ENCODE measurements at regions not wholly inside any gene's neighbourhood (a gene's known extent, or its start where the extent isn't known, plus 50 kb on each side); places are given as distances from the start of the nearest gene placed in this dataset.

DNA sequence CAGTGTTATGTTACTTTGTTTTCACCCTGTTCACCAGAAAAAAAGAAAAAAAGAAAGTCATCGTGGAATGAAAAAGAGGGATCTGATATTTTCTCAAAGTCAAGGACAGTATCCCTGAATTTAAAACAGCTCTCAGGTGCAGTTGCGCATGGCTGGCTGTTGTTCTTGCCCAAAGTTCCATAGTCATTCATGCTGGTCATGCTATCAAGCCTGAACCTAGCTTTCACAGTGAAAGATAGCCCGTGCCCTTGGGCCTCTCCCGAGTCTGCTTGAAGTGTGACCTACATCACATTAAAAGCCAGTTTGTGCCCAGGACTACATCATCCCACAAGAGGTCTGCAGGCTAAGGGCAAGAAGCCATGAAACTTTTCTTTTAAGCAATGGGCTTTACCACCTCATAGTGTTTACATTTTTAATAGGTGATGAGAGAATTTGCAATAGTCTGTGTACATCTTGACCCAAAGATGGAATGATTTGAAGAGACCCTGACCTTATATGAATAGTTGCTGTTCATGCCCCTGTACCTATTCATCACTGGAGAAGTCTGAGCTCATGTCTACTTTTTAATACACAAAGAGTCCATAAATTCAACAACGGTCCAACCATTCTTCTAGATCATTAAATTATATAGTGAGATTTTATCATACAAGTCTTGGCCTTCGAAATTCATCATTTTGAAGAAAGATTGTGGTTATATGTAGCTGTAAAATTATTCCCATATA lies 522.5 kb upstream of the MCTP2 start:
- DNase-seq = no peak

DNA sequence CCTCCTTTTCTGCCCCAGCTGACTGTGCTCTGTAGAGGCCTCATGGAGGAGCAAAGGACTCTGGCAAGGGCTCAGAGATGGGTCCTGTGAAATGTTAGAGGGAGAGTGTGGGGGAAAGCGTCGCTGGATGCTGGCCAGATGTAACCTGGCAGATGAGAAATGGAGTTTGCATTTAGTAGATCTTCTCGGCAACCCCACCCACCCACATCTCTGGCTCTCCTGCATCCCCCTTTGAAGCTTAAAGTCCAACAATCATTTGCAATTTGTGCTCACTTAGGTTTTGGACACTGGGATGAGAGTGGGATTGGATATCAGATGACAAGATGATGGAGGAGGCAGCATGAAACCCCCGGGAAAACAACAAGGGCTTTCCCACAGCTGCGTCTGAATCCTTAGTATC lies 523.6 kb upstream of the MCTP2 start:
- no peak for DNase-seq

DNA sequence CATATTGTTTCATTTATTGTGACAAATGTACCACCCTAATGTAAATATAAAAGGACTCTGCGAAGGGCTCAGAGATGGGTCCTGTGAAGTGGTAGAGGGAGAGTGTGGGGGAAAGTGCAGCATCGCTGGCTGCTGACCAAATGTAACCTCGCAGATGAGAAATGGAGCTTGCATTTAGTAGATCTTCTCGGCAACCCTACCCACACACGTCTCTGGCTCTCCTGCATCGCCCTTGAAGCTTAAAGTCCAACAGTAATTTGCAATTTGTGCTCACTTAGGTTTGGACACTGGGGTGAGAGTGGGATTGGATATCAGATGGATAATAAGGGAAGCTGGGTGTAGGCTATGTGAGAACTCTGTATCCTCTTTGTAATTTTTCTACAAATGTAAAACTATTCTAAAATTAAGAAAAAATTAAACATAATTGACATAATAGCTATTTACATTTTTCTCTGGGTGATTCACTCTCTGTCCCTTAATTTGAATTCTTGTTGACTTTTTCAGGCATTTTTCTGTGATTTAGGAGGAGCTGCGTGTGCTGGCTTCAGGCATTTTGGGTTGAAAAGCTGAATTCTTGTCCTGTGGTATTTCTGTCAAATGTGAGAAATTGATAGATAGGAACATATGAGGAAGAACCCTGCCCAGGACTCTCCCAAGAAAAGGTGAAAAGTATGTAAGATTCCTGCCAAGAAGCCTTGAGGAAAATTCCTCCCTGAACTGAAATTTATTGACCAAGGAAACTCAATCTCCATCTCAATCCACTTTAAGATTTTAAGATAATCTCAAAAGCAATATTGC lies 524.7 kb upstream of the MCTP2 start:
- peak; percentile 33 for DNase-seq

DNA sequence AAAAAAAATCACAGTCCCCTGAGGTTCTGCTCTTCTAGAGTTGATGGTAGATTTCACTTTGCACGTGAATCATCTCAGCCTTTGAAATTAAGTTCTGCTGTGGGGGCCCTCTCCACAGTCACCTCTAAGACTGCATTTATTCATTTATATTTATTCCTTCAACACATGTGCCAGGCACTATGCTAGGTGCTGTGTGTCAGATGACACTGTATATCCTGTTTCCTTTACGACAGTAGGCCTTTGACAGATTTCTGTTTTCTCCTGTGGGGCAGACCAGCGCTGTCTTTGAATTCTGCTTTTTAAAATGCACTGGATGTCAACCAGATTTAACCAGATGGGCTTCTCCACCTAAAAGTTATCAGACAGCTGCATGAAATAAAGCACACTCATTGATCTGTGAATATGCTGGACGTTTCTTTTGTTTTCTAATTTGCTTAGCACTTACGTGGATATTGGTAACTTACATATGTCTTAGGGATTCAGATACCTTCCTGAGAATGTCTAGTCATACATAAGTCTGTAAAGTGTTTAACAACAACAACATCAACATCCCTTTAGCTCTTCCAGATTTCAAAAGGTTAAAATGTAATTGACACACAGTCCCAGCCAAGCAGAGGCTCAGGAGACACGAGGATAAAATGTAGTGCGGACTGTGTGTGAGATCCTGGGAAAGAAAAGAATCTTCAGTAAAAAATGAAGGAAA lies 525.5 kb upstream of the MCTP2 start:
- DNase-seq = no peak

DNA sequence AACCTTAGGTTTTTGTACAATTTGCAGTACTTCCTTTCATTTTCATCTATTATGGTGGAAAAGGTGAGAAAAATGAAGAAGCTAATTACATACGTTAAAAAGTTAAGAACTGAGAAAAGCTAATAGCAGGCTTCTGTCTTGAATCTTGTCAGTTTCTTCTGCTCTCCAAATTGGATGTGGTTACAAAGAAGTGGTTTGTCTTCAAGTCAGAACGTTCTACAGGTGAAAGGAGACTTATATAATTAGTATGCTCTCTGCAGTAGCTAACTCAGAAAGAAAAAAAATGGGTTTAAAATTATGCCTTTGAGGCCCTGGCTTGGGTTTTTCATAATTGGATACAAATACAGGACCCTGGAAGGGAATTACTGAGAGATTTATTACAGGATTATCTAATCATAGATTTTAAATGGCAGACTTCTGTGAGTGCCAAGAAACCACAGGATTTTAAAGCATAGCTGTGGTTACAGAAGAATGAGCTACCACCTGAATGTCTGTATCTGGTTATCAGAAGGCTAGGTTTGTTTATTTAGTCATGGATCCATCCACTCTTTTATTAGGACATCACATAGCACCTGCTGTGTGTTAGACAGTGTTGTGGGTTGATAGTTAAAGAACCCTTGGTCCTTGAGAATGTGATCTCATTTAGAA lies 528.1 kb upstream of the MCTP2 start:
- DNase-seq = peak; percentile 6

DNA sequence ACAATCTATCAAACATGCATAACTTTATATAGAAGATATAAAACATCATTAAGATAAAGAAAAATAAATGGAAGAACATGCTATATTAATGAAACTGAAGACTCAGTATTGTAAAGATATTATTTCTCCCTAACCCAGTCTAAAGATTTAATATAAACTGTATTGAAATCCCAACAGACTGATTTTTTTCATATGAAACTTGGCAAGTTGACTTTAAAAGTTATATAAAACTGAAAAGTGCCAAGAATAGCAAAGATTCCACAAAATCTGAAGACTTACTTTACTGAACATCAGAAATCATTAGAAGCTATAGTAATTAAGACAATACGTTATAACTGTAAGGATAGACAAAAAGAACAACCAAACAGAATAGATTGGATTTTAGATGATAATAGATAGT lies 531.3 kb upstream of the MCTP2 start:
- DNase-seq = no peak

DNA sequence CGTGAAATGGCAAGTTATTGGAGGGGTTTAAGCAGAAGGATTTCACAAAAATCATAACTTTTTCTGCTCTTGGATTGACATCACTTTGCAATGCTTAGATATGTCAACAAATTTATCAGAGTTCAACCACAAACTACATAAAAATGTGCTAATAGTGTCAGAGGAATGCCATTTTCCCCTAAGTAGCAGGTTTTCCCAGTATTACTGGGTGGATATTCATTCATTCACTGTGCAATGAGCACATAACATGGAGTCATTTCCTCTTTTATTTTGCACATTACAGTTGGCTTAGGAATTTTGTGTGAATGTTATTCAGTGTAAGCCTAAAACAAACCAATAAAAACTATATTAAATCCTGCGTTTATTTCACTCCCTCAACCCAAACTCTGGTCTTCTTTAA lies 537.3 kb upstream of the MCTP2 start:
- DNase-seq = peak; percentile 64

DNA sequence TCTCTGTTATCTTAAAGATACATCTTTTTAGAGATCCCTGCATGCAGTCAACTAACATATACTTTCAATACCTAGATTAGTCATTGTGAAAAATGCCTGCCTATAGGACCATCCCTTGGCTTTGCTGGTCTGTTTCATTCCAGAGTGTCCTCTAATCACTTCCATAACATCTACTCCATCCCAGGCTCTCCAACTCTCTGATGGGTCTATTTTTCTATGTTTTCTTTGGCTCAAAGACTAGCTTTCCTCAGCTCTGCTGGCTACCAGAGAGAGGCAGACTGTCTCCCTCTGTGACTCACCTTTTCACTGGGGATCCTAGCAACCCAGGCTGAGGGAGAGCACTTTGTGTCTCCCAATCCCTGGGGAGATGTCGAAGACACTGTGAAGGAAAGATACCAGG lies 547.7 kb upstream of the MCTP2 start:
- peak; percentile 32 for DNase-seq

DNA sequence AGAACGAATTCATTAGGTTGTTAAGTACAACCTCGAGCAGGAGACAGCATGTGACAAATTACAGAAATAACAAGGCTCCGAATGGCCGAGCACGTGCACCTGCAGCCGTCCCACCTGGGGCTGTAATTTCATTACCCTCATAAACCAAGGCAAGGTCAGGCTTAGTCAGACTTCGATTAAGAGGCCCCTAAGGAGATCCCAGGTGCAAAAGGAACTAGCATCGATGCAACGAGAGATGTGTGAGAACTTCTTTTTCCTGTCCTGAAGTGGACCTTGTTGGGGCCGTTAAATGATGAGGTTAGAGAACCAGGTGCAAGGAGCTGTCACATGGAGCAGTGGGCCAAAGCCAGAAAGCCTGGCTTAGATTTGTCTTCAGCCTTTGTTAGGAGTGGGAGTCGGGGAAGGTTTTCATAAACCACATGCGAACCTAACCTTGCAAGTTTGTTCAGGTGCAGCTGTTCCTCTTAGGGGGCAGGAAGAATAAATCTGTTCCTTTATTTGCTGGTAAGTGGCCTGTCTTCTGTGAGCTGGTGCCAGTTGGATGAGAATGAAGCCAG lies 559.9 kb upstream of the MCTP2 start:
- DNase-seq = no peak

DNA sequence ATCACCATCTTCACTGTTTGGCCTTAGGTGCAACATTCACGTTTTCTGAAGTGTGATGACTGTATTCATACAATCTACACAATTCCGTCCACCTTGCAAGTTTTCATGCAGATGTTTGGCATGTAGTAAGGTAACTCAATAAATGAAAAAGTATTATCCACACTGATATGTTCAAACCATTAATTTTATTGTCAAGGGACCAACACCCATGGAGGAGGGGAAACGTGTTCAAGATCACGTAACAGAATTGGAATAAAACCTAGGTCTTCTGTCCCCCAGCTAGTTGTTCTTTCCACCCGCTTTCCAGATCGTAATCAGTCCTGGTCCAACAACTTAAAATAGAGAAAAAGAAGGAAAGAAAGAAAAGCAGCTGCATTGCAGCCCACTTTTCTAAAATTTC lies 560.4 kb upstream of the MCTP2 start:
- DNase-seq = no peak

DNA sequence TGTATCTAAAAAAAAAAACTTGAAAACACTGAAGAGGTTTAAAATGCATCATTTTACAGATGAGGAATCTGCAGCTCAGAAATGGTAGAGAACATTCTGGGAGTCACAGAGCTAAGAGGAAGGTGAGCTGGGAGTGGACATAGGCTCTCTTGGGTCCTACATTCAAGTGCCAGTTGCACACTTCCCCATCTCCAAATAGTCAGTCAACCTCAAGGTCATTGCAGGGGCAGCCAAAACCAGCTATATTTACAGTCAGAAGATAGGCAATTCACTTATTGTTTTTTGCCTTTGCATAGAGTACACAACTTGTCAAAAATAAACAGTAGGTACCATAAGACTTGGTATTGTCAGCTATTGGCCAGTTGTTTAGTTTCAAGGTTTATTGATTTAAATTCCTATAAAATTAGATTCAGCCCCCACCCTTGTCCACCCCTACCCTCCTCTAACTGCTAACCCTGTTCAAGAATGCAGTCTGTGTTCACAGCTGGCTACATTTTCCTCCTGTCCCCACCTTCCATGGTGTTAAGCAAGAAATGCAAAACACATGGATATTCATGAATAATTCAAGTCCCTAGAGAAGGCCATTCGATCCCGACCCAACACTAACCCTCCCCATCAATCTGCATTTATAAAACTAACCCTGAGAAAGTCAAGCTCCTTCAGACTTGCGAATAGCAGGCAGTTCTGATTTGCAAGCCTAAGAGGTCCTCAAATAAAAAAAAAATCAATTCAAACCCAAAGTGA lies 567.0 kb upstream of the MCTP2 start:
- no peak for DNase-seq

DNA sequence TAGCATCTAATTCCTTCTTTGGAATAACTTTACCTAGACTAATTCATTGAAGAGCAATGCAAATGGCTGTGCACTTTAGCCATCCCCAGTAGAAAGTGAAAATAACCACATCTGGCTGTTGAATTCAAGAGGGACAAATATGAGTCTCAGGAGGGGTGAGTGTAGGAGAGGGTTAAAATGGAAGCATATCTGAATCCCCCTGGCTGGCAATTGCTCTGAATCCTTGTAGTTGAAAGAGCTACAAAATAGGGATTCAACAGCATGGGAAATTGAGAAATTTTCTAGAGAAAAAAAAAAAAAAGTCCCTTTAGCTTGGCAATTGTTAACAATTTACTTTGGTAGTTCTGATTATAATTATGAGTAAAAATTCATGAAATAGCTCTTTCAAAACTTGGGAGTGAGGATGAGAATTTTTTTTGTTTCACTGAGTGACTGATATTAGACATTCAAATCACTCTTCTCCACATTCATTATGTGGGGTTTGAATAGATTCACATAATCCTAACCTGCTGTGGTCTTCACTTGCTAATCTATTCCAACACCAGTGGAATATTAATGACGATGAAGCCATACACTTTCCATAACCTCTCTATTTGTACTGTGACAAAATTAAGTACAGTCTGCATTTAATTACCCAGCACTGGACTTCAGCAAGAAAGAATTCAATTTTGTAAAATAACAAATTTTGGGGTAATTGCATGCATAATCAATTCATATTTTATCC lies 569.0 kb upstream of the MCTP2 start:
- no peak for DNase-seq

DNA sequence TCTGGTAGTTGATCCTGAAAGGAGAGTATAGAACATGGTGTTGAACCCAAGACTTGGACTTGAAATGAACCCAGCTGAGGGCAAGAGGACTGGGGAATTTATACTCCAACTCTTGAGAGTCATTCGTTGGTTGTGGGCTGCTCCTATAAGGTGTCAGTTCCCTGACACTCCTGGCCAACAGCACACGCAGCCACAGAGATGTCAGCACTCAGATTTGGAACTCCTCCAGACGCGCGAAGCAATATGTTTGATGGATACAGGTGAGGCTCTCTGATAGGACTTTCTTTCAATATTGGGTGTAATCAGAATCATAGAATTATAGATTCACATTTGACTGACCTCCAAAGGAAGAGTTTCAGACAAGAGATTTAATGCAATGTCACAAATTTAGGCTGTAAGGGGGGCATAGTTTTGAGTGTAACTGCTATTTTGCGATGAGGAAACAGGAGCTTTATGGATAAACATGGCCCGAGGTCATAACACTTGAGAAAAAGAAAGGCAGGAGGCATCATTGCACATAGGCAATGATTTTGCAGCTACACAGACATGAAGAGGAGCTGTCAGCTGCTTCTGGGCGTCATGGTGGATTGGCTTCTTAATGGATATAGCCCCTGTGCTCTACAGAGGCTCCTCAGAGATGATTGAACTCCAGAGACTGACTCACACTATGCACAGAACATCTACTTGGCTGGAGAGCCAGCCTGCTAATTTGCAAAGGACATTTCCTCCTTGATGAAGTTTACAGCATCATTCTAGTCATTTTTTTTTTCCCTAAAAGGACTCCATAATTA lies 569.2 kb upstream of the RGMA start:
- no peak for DNase-seq

DNA sequence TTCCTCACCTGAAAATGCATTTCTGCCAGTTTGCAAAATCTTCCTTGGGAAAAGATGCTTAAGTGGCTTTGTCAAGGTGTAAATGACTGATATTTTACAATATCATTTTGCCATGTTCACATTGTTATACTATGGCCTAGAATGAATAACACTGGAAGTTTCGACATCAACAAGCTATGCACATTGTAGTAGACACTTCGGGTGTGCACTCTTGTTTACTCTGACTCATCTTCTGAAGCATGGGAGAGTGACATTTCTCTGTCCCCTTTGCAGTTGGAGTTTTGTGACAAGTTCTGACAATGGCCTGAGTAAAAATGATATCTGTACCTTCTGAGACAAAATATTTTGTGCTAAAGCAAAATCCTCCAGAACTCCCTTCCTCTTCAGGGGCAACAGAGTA lies 567.0 kb upstream of the RGMA start:
- no peak for DNase-seq

DNA sequence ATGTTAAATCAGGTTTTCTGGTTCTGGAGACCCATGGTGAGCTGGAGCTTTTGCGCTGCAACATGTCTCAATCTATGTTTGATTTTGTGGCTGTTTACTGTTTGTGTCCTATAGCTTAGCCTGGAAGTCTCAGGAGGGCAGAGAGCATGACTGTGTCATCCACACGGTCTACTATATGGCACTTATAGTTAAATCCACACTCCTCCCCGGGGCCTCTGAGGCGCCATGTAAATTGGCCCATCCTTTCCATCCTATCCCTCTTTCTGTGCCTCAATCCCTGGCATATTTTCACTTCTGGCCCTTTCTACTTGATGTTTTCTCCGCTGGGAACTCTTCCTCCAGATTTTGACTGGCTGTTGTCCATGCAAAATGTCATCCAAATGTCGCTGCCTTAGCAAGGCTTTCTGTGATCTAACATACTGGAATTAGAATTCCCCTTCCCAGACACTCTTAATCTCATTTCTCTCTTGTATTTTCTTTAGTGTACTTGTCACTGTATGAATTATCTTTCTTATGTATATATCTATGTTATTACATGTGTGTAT lies 560.8 kb upstream of the RGMA start:
- DNase-seq = no peak

DNA sequence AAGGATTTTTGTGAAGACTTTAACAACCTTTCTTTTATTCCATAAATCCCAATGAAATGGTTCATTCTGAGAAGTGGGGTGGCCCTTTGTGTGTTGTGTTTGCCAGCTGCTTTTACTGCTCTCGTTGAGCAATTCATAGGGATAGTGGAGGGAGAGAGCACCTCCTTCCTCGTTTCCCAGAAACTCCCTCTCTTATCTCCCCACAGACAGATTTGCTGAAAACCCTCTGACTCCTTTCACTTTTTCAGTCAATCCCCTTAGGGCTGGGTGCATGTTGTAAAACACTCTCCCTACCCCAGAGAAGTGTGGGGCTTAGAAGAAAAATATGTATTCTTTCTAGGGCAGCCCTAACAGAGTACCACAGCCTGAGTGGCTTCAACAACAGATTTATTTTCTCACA lies 557.2 kb upstream of the RGMA start:
- DNase-seq = no peak

DNA sequence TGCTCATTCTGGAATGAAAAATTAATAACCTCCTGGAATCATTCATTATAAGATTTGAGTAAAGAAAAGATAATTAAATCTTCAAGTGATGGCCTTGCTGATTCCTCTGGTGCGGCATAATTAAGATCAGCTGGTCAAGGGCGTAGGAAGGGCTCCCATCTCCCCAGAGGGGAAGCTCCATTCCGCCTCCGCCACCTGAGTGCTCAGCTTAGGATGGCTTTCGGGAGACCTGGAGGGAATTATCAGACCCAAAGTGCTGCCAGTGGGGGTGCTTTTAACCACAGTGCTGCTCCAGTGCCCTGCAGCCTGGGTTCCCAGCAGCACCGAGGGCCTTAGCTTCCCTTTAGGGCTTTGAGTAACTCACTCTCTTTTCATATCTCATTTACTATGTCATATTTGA lies 556.6 kb upstream of the RGMA start:
- DNase-seq = no peak

DNA sequence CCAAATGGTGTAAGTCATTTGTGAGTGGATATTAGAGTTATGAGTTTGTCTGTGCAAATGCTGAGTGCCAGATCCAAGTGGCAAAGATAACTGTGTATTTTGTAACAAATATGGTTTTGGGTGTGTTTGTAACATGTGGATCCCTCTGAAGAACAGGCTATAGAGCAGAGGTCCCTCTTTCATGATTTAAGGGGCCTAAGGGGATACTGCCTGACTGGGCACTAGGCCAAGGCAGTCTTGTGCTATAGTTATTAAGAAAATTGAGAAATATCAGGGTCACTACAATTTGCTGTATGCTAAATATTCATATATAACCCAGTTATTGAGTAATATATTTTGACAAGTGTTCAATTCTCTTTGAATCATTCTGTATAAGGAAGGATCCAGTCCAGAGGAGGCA lies 555.6 kb upstream of the RGMA start:
- DNase-seq = no peak

DNA sequence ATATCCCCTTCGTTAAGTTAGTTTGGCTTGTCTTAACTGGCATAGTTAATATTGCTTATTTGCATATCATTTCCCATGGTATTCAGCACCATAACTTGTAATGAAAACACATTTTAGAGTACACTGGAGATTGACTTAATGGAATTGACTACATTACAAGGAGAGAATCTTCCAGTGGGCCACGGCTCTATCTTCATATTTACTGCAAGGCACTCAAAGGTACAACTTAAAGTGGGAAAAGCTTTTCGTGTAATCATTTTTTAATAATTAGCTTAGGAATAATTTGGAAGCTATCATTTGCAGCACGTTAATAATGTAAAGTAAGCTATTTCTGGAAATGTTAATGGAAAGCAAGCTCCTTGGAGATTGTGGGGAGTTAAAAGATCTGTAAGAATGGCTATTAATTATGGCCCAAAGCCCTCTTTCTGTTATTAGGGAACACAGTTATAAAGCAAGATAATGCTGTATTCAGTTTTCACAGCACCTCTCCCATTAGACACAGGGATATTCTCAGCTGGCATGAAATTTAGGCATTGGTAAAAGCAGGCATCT lies 551.5 kb upstream of the RGMA start:
- no peak for DNase-seq

All from fibroblast of skin of scalp (primary cell).